Memory B cell (primary cell): ENCODE measurements at regions not wholly inside any gene's neighbourhood (a gene's known extent, or its start where the extent isn't known, plus 50 kb on each side); places are given as distances from the start of the nearest gene placed in this dataset.

ENCODE experiments used
- ATAC-seq: fragments of 150-1000 bp; cut with Tn5 transposase; 2 replicates; pipeline ENCODE4 v1.10.0; 2021; ENCODE audit warnings: low read depth, mild to moderate bottlenecking, moderate library complexity
- DNase-seq, 2 donors: peaks; one replicate each; pipeline ENCODE4 v3.0.0; 2022; ENCODE audit warnings: low spot score in 2 of 2
- H3K27ac Mint-ChIP-seq: one replicate; pipeline ENCODE4 v1.8.0; 2022; ENCODE audit warnings: mild to moderate bottlenecking, moderate library complexity, mixed read lengths
- H3K27me3 Mint-ChIP-seq: one replicate; pipeline ENCODE4 v1.8.0; 2022; ENCODE audit warnings: mixed read lengths
- H3K36me3 Mint-ChIP-seq: one replicate; pipeline ENCODE4 v1.8.0; 2022; ENCODE audit warnings: mild to moderate bottlenecking, mixed read lengths
- H3K4me1 Mint-ChIP-seq: one replicate; pipeline ENCODE4 v1.8.0; 2022; ENCODE audit warnings: mixed read lengths
- H3K4me3 Mint-ChIP-seq: one replicate; pipeline ENCODE4 v1.8.0; 2022; ENCODE audit warnings: mild to moderate bottlenecking, moderate library complexity, mixed read lengths
- H3K9me3 Mint-ChIP-seq: one replicate; pipeline ENCODE4 v1.8.0; 2022; ENCODE audit warnings: mixed read lengths

DNA sequence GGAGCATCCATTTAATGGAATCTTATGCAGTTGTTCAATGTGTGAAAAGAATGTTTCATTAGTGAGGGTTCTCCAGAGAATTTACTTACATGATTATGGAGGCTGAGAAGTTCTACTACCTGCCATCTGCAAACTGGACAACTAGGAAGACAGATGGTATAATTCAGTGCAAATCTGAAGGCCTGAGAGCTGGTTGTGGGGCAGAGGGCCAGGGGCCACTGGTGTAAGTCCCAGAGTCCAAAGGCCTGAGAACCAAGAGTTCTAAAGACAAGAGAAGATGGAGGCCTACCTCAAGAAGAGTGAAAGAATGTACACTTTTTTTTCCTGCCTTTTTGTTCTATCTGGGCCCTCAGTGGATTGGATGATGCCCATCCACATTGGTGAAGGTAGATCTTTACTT lies 114.8 kb downstream of the DDX1 start:
- peaks cover 1% of the 10 kb centered on the region for H3K9me3 Mint-ChIP-seq
- no peak for ATAC-seq

DNA sequence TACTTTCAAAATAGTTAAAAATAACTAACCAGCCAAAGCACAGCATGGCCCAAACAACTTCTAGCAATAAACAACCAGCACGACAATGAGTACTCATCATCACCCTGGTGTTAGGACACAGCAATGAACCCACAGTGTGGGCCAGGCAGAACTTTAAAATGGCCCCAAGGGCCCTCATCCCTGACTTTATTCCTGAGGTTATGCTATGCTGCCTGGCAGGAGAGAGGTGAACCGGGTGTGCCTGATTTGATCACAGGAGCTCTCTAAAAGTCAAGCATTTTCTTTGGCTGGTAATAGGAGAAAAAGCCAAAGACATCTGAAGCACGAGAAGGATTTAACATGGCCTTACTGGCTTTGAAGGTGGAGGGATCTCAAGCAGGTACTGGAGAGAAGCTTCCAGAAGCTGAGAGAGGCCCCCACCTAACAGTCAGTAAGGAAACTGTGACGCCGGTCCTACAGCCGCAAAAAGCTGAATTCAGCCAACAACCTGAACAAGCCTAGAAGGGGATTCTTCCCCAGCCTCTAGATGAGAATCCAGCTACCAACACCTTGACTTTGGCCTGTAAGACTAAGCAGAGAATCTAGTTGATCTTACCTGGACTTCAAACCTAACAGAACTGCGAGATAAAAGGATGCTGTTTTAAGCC lies 115.4 kb downstream of the DDX1 start:
- H3K9me3 Mint-ChIP-seq, result peaks cover 1% of the 10 kb centered on the region
- no peaks in the 10 kb centered on the region for H3K4me1 Mint-ChIP-seq
- no peaks in the 10 kb centered on the region for H3K36me3 Mint-ChIP-seq
- H3K27me3 Mint-ChIP-seq, result peaks cover 16% of the 10 kb centered on the region
- H3K27ac Mint-ChIP-seq, result no peak overlapping the region
- no peak for DNase-seq
- no peak overlapping the region for H3K4me3 Mint-ChIP-seq
- ATAC-seq, result no peak

More for the DNA sequence above, 114.8 kb downstream of the DDX1 start:
- no peaks in the 10 kb centered on the region for H3K4me1 Mint-ChIP-seq
- H3K4me3 Mint-ChIP-seq, result no peak overlapping the region
- H3K27ac Mint-ChIP-seq, result no peak overlapping the region
- H3K27me3 Mint-ChIP-seq, result peaks cover 15% of the 10 kb centered on the region
- no peaks in the 10 kb centered on the region for H3K36me3 Mint-ChIP-seq
- DNase-seq, result no peak

DNA sequence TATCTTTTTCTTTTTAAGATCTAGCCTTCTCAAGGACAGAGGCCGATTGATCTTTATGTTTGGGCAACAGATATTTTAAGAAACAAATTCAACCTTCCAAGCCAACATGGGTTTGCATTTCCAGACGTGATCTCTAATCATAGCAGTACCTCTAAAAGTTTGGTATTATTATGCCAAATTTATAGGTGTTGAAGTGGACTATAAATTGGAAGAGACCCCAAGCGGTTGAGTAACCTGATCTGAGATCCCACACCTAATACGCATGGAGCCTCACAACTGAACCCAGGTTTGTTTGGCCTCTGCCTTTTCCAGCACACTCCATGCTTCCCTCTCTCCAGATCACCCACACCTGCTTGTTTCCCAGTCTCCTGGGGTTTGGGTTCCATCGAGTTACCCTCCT lies 116.5 kb downstream of the DDX1 start:
- Mint-ChIP-seq H3K4me1 (no peaks in the 10 kb centered on the region), H3K36me3 (no peaks in the 10 kb centered on the region), H3K4me3 (no peak overlapping the region), H3K9me3 (no peaks in the 10 kb centered on the region), H3K27ac (no peak overlapping the region), H3K27me3 (peaks cover 14% of the 10 kb centered on the region)
- no peak for DNase-seq
- no peak for ATAC-seq

DNA sequence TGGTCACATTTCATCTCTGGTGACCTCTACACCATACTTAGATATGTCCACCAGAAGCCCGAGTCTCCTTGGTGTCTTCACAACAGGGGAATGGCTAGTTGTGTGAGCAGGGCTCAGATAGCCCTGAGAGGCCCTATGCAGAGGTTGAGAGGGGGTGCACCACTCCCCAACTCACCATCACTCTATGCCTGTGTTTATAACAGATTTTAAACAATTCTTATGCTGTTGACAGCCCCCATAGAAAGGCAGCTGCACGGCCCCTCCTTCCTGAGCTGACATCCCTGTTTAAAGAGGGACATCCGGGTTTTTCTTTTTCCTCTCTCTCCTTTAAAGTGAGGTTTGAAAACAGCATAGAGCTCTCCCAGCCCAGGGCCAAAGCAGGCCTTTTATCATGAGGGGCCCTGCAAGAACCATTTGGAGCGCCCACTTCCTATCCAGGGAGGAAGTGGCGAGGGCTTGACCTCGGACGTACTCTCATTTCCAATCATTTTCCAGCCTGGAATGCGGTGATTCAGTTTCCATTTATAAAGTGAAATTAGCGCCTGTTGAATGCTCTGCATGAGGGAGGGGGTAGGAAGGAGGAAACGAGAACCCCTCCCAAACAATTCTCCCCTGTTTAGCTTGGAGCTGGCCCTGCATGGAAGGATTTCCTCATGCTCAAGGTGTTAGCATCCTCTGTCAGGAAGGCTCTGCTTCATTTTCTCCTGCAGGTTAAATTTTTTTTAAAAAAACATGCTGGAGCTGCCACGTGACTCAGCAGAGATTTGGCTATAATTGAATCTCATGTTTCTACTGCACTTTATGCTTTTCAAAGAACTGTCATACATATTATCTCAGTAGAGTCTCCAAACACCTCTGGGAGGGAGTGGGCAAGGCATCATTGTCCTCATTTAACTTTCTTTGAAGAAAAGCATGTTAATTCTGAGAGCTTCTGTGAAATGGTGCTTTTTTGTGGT lies 117.5 kb downstream of the DDX1 start:
- no peak for ATAC-seq
- DNase-seq, result no peak
- Mint-ChIP-seq H3K4me3 (no peak overlapping the region), H3K27ac (no peak overlapping the region), H3K9me3 (no peaks in the 10 kb centered on the region), H3K27me3 (peaks cover 13% of the 10 kb centered on the region), H3K36me3 (no peaks in the 10 kb centered on the region), H3K4me1 (no peaks in the 10 kb centered on the region)

DNA sequence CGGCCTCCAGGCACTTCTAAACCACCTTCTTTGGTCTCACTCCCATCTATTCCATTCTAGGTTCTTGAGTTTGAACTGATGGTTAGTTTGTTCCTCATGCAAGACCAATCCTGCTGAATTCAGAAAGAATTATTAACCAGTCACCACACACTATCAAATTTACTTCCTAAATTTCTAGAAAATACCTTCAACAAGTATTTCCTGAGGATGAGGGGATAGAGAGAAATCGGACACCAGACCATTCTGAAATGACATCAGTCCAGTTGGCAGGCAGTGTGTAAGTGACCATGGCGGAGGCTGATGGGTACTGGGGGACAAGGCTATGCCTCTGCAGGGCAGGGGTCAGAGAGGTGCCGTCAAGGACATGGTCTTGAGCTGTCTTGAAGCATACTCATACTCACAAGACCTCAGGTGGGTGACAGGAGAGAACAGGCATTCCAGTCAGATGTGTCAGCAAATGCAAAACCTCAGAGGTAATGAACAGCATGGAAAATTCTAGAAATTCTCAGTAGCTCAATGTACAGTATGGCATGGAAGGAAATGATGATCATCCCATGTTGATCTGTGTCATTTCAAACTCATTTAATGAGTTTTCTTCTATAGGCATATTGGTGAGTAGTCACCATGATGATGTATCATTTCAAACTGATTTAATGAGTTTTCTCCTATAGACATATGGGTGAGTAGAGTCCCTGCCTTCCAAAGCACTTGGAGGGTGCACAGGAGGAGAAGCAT lies 119.6 kb downstream of the DDX1 start:
- H3K36me3 Mint-ChIP-seq, result no peaks in the 10 kb centered on the region
- H3K27ac Mint-ChIP-seq, result no peak overlapping the region
- peaks cover 9% of the 10 kb centered on the region for H3K27me3 Mint-ChIP-seq
- DNase-seq, result no peak
- H3K4me1 Mint-ChIP-seq, result no peaks in the 10 kb centered on the region
- H3K9me3 Mint-ChIP-seq, result no peaks in the 10 kb centered on the region
- no peak for ATAC-seq
- H3K4me3 Mint-ChIP-seq, result no peak overlapping the region

DNA sequence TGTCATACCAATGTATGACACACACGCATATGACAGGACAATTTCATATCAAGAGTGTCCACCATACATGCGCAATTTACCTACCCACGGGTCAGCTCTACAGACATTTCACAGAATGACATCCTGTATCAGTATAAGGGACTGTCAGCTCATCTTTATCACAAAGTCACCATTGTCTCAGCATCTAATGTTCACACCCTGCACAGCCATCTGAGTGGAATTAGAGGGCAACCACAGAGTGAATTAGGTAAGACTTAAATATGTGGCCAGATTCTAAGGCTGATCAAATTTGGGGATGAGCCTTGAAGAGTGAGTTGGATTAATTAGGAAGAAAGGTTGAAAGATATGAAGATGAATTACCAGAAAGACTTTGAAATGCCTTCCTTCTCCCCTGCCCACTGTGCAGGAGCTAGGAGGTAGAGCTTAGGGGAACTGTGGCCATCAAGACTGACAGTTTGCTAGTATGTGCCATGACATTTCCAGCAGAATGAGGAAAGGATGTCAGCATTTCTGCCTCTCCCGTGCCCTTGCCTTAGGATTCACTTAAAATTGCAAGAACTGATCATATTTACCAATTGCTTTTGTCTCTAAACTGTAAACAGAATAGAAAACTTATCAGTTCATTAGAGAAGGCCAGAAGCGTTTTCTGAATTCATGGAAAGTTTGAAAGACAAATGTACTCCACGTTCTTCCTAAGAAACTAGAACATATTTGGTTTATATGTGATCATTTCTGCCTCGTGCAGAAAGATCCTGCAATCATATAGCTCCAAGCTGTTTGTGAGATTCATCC lies 121.1 kb downstream of the DDX1 start:
- Mint-ChIP-seq H3K27me3 (peaks cover 9% of the 10 kb centered on the region), H3K4me3 (no peak overlapping the region), H3K4me1 (no peaks in the 10 kb centered on the region), H3K9me3 (no peaks in the 10 kb centered on the region), H3K27ac (no peak overlapping the region), H3K36me3 (no peaks in the 10 kb centered on the region)
- no peak for ATAC-seq
- no peak for DNase-seq

DNA sequence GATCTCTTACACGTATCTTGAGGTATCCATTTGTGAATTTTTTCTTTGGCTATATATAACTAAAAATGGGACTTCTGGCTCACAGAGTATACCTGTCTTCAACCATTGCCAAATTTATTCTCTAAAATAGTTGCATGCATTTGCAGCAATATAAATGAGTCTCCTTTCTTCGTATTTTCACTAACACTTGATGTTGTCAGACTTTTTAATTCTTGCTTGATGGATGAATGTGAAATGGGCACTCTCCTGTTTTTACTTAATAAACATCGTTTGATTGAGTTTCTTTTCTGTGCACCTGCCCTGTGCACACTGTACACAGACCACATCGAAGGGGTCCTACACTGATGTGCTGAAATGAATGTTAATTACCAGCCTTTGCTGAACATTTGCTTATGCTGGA lies 121.8 kb downstream of the DDX1 start:
- no peaks in the 10 kb centered on the region for H3K4me1 Mint-ChIP-seq
- H3K27ac Mint-ChIP-seq, result no peak overlapping the region
- no peak overlapping the region for H3K4me3 Mint-ChIP-seq
- H3K36me3 Mint-ChIP-seq, result no peaks in the 10 kb centered on the region
- DNase-seq, result no peak
- no peaks in the 10 kb centered on the region for H3K9me3 Mint-ChIP-seq
- H3K27me3 Mint-ChIP-seq, result peaks cover 9% of the 10 kb centered on the region
- ATAC-seq, result no peak

DNA sequence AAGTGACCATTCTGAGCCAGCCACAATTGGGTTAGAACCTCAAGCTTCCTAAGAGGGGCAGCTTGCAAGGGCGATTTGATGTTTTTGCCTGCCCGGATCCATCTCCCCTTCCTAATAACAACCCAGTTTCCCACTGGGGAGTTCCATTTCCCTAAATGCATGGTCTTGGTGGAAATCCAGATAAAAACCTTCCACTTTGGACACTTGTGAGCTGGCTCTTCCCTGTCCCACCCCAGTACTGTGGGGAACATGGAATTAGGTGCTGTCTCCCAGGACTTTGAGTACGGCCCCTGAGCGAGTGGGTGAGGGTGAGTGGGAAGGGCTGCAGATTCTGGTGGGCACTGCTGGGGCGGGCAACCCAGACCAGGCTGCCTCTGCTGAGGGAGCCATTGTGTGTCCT lies 122.3 kb downstream of the DDX1 start:
- Mint-ChIP-seq H3K4me3 (no peak overlapping the region), H3K9me3 (no peaks in the 10 kb centered on the region), H3K27me3 (peaks cover 9% of the 10 kb centered on the region), H3K36me3 (no peaks in the 10 kb centered on the region), H3K4me1 (no peaks in the 10 kb centered on the region), H3K27ac (no peak overlapping the region)
- ATAC-seq (no peak), DNase-seq (no peak)

DNA sequence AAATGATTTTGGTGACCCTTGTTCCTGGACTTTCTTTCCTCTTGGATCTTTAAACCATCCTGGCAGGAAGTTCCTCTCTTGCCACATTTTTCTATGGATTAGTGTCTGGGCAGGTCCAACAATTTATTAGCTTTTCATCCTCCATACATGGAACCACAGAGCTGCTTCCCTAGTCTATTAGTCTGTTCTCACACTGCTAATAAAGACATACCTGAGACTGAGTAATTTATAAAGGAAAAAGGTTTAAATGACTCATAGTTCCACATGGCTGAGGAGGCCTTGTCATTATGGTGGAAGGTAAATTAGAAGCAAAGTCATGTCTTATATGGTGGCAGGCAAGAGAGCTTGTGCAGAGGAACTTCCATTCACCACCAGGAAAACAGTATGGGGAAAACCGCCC lies 122.9 kb downstream of the DDX1 start:
- Mint-ChIP-seq H3K9me3 (no peaks in the 10 kb centered on the region), H3K36me3 (no peaks in the 10 kb centered on the region)
- DNase-seq, result no peak

DNA sequence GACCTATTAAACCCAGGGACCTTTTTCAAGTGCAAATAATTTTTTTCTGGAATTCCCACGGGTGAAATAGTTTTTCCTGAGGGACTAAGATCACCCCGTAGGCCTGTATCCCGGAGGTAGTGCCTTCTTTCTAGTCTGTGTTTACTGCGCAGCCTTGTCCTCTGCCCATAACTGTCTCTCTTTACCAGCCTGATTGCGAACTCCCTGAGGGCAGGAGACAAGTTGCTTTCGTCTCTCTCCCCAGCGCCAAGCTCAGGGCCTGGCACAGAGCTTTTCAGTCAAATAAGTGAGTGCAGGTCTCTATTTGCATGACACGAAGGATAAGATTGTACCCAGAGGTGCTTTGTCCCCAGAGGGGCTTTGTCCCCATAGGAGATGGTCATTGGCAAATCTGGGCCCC lies 123.9 kb downstream of the DDX1 start:
- Mint-ChIP-seq H3K27me3 (peaks cover 4% of the 10 kb centered on the region), H3K36me3 (no peaks in the 10 kb centered on the region), H3K27ac (no peak overlapping the region), H3K4me1 (no peaks in the 10 kb centered on the region), H3K9me3 (no peaks in the 10 kb centered on the region), H3K4me3 (no peak overlapping the region)
- ATAC-seq (no peak), DNase-seq (no peak)

More for the DNA sequence above, 122.9 kb downstream of the DDX1 start:
- ATAC-seq, result no peak
- Mint-ChIP-seq H3K27ac (no peak overlapping the region), H3K27me3 (peaks cover 10% of the 10 kb centered on the region), H3K4me3 (no peak overlapping the region), H3K4me1 (no peaks in the 10 kb centered on the region)

DNA sequence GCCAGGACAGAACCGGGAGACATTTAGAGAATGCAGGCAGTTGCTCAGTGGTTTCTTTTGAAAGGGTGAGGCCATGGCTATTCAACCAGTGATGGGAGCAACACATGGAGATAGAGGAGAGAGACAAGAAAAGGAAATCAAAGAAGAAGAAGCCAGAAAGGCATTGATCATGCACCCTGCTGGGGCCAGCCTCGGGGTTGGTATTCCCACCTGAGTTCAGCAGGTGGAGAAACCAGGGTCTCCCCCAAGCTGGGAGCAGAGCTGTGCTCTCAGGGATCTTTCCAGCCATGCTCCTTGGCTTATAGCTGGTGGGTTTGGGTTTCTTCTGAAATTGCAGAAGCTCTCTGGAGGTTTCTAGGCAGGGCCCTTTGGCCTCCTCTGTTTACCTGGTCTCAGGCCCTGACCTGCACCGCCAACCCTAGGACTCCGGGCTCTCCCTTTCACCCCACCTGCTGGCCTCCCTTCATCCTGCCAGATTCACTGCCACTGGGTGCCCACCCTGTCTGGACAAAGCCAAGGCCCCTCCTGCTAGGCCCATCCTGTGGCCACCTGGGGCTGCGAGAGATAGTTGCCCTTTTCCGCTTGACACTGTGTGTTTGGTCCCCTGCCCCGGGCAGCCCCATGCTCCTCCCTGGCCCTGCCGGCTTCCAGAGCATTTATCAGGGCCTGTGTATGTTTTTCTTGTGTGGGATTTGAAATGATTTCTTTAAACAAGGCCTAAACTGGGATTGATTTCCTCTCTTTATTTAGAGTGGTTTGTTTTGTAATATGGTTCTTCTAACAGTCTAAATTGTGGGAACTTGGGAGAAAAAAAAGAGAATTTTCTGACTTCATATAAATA lies 126.7 kb downstream of the DDX1 start:
- no peaks in the 10 kb centered on the region for H3K36me3 Mint-ChIP-seq
- no peaks in the 10 kb centered on the region for H3K4me1 Mint-ChIP-seq
- H3K4me3 Mint-ChIP-seq, result no peak overlapping the region
- no peak for DNase-seq
- no peak for ATAC-seq
- H3K27ac Mint-ChIP-seq, result no peak overlapping the region
- H3K9me3 Mint-ChIP-seq, result no peaks in the 10 kb centered on the region
- H3K27me3 Mint-ChIP-seq, result peaks cover 2% of the 10 kb centered on the region

DNA sequence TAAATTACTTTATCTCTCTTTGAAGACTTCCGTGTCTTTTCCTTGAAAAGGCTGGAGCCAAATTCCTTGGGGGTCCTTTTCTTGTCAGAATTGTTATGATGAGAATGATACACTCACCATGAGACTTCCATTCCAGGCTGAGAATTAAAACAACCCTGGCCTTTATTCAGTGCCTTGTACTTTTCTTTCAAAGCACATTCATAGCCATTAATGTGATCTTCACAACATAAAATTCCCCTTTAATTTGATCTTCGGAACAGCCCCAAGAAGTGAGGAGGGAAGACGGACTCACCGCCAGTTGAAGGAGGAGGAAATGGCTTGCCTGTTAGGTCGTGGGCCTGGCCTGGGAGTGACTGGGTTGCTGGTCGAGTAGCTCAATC lies 127.3 kb downstream of the DDX1 start:
- Mint-ChIP-seq H3K27me3 (peaks cover 5% of the 10 kb centered on the region), H3K4me3 (no peak overlapping the region), H3K9me3 (no peaks in the 10 kb centered on the region), H3K27ac (no peak overlapping the region), H3K4me1 (no peaks in the 10 kb centered on the region), H3K36me3 (no peaks in the 10 kb centered on the region)
- DNase-seq, result no peak
- ATAC-seq, result no peak
